ENCODE measurements at regions not wholly inside any gene's neighbourhood (a gene's known extent, or its start where the extent isn't known, plus 50 kb on each side); places are given as distances from the start of the nearest gene placed in this dataset.

DNA sequence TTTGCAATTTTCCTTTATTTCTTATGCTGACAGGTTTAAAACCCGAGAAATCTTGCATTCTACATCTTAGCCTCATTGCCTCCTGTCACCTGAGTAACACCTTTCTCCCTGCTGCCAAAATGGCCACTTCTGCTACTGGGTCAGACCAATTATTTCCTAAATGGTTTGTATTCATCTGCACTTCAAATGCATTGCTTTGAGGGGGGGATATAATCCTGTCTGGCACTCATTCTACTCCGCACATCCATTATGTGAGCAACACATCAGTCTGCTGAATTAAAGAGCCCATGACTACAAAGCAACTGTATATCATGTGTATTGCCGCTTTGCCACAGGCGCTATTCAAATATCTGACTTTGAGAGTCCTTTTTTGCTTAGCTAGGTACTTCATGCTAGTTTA lies 141.6 kb upstream of the TSHZ2 start:
- TF ChIP-seq, protein P1, sequence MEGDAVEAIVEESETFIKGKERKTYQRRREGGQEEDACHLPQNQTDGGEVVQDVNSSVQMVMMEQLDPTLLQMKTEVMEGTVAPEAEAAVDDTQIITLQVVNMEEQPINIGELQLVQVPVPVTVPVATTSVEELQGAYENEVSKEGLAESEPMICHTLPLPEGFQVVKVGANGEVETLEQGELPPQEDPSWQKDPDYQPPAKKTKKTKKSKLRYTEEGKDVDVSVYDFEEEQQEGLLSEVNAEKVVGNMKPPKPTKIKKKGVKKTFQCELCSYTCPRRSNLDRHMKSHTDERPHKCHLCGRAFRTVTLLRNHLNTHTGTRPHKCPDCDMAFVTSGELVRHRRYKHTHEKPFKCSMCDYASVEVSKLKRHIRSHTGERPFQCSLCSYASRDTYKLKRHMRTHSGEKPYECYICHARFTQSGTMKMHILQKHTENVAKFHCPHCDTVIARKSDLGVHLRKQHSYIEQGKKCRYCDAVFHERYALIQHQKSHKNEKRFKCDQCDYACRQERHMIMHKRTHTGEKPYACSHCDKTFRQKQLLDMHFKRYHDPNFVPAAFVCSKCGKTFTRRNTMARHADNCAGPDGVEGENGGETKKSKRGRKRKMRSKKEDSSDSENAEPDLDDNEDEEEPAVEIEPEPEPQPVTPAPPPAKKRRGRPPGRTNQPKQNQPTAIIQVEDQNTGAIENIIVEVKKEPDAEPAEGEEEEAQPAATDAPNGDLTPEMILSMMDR (IDR thresholded peaks at IDR 0.05), result no peak
- TF ChIP-seq SIN3A (IDR thresholded peaks at IDR 0.05; ENCODE audit: borderline replicate concordance, insufficient read depth, low read depth, low read length), result no peak
- TF ChIP-seq POLR2AphosphoS5 (IDR thresholded peaks at IDR 0.05; ENCODE audit: low read depth, low read length), result no peak
- TF ChIP-seq, protein P2, sequence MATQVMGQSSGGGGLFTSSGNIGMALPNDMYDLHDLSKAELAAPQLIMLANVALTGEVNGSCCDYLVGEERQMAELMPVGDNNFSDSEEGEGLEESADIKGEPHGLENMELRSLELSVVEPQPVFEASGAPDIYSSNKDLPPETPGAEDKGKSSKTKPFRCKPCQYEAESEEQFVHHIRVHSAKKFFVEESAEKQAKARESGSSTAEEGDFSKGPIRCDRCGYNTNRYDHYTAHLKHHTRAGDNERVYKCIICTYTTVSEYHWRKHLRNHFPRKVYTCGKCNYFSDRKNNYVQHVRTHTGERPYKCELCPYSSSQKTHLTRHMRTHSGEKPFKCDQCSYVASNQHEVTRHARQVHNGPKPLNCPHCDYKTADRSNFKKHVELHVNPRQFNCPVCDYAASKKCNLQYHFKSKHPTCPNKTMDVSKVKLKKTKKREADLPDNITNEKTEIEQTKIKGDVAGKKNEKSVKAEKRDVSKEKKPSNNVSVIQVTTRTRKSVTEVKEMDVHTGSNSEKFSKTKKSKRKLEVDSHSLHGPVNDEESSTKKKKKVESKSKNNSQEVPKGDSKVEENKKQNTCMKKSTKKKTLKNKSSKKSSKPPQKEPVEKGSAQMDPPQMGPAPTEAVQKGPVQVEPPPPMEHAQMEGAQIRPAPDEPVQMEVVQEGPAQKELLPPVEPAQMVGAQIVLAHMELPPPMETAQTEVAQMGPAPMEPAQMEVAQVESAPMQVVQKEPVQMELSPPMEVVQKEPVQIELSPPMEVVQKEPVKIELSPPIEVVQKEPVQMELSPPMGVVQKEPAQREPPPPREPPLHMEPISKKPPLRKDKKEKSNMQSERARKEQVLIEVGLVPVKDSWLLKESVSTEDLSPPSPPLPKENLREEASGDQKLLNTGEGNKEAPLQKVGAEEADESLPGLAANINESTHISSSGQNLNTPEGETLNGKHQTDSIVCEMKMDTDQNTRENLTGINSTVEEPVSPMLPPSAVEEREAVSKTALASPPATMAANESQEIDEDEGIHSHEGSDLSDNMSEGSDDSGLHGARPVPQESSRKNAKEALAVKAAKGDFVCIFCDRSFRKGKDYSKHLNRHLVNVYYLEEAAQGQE (IDR thresholded peaks at IDR 0.05; ENCODE audit: insufficient read depth in 1 of 2, low read depth in 2 of 2, low read length in 1 of 2), result no peak
- no peak for TF ChIP-seq TCF7L2 (IDR thresholded peaks at IDR 0.05; ENCODE audit: low read depth, low read length)
